ENCODE measurements at regions not wholly inside any gene's neighbourhood (a gene's known extent, or its start where the extent isn't known, plus 50 kb on each side); places are given as distances from the start of the nearest gene placed in this dataset.

- no peak overlapping the region for H3K9ac ChIP-seq (ENCODE audit: low read depth in 1 of 2, low read length in 2 of 2)
Measured at GRCh38 chr2:526918-527317, 150.3 kb downstream of the TMEM18 start.

GRCh38 chr2:525611-526010 lies 151.6 kb downstream of the TMEM18 start:
- no peaks in the 10 kb centered on the region for H3K4me1 ChIP-seq (ENCODE audit: control insufficient read depth in 2 of 2, insufficient read depth in 2 of 2, low read length in 2 of 2)
- peaks cover 0 to 3% of the 10 kb centered on the region in 2 donors for H3K27me3 ChIP-seq (ENCODE audit: control insufficient read depth in 2 of 2, insufficient read depth in 2 of 2, low read length in 2 of 2)
- H3K9ac ChIP-seq (ENCODE audit: low read depth in 1 of 2, low read length in 2 of 2): no peak overlapping the region
- no peak overlapping the region for H3K4me3 ChIP-seq (ENCODE audit: low read length in 2 of 2)
- no peaks in the 10 kb centered on the region for H3K9me3 ChIP-seq (ENCODE audit: control insufficient read depth in 2 of 2, low read length in 2 of 2)
- no peaks in the 10 kb centered on the region for H3K36me3 ChIP-seq (ENCODE audit: control insufficient read depth in 2 of 2, insufficient read depth in 2 of 2, low read length in 2 of 2)
- no peak overlapping the region for H3K27ac ChIP-seq (ENCODE audit: low read depth in 2 of 2, low read length in 2 of 2)

More at GRCh38 chr2:526918-527317, 150.3 kb downstream of the TMEM18 start:
- Histone ChIP-seq H3K27me3 (ENCODE audit: control insufficient read depth in 2 of 2, insufficient read depth in 2 of 2, low read length in 2 of 2) (peaks cover 0 to 3% of the 10 kb centered on the region in 2 donors), H3K9me3 (ENCODE audit: control insufficient read depth in 2 of 2, low read length in 2 of 2) (no peaks in the 10 kb centered on the region), H3K27ac (ENCODE audit: low read depth in 2 of 2, low read length in 2 of 2) (no peak overlapping the region), H3K4me3 (ENCODE audit: low read length in 2 of 2) (no peak overlapping the region), H3K4me1 (ENCODE audit: control insufficient read depth in 2 of 2, insufficient read depth in 2 of 2, low read length in 2 of 2) (no peaks in the 10 kb centered on the region), H3K36me3 (ENCODE audit: control insufficient read depth in 2 of 2, insufficient read depth in 2 of 2, low read length in 2 of 2) (no peaks in the 10 kb centered on the region)

- Histone ChIP-seq H3K4me1 (ENCODE audit: control insufficient read depth in 2 of 2, insufficient read depth in 2 of 2, low read length in 2 of 2) (no peaks in the 10 kb centered on the region), H3K27ac (ENCODE audit: low read depth in 2 of 2, low read length in 2 of 2) (no peak overlapping the region), H3K36me3 (ENCODE audit: control insufficient read depth in 2 of 2, insufficient read depth in 2 of 2, low read length in 2 of 2) (no peaks in the 10 kb centered on the region), H3K9ac (ENCODE audit: low read depth in 1 of 2, low read length in 2 of 2) (no peak overlapping the region), H3K9me3 (ENCODE audit: control insufficient read depth in 2 of 2, low read length in 2 of 2) (no peaks in the 10 kb centered on the region), H3K4me3 (ENCODE audit: low read length in 2 of 2) (no peak overlapping the region), H3K27me3 (ENCODE audit: control insufficient read depth in 2 of 2, insufficient read depth in 2 of 2, low read length in 2 of 2) (peaks cover 0 to 3% of the 10 kb centered on the region in 2 donors)
Measured at GRCh38 chr2:525021-525420, 152.2 kb downstream of the TMEM18 start.

- no peaks in the 10 kb centered on the region for H3K4me1 ChIP-seq (ENCODE audit: control insufficient read depth in 2 of 2, insufficient read depth in 2 of 2, low read length in 2 of 2)
- H3K27ac ChIP-seq (ENCODE audit: low read depth in 2 of 2, low read length in 2 of 2): no peak overlapping the region
- H3K9ac ChIP-seq (ENCODE audit: low read depth in 1 of 2, low read length in 2 of 2): no peak overlapping the region
- H3K4me3 ChIP-seq (ENCODE audit: low read length in 2 of 2): no peak overlapping the region
- no peaks in the 10 kb centered on the region for H3K9me3 ChIP-seq (ENCODE audit: control insufficient read depth in 2 of 2, low read length in 2 of 2)
- H3K36me3 ChIP-seq (ENCODE audit: control insufficient read depth in 2 of 2, insufficient read depth in 2 of 2, low read length in 2 of 2): no peaks in the 10 kb centered on the region
- H3K27me3 ChIP-seq (ENCODE audit: control insufficient read depth in 2 of 2, insufficient read depth in 2 of 2, low read length in 2 of 2): peaks cover 0 to 3% of the 10 kb centered on the region in 2 donors
Measured at GRCh38 chr2:524442-524841, 152.8 kb downstream of the TMEM18 start.

- no peaks in the 10 kb centered on the region for H3K36me3 ChIP-seq (ENCODE audit: control insufficient read depth in 2 of 2, insufficient read depth in 2 of 2, low read length in 2 of 2)
- H3K9ac ChIP-seq (ENCODE audit: low read depth in 1 of 2, low read length in 2 of 2): no peak overlapping the region
- no peak overlapping the region for H3K4me3 ChIP-seq (ENCODE audit: low read length in 2 of 2)
- peaks cover 0 to 3% of the 10 kb centered on the region in 2 donors for H3K27me3 ChIP-seq (ENCODE audit: control insufficient read depth in 2 of 2, insufficient read depth in 2 of 2, low read length in 2 of 2)
- no peaks in the 10 kb centered on the region for H3K9me3 ChIP-seq (ENCODE audit: control insufficient read depth in 2 of 2, low read length in 2 of 2)
- H3K27ac ChIP-seq (ENCODE audit: low read depth in 2 of 2, low read length in 2 of 2): no peak overlapping the region
- no peaks in the 10 kb centered on the region for H3K4me1 ChIP-seq (ENCODE audit: control insufficient read depth in 2 of 2, insufficient read depth in 2 of 2, low read length in 2 of 2)
Measured at GRCh38 chr2:523698-524270, 153.4 kb downstream of the TMEM18 start.

- no peak overlapping the region for H3K4me3 ChIP-seq (ENCODE audit: low read length in 2 of 2)
- H3K36me3 ChIP-seq (ENCODE audit: control insufficient read depth in 2 of 2, insufficient read depth in 2 of 2, low read length in 2 of 2): no peaks in the 10 kb centered on the region
- H3K27me3 ChIP-seq (ENCODE audit: control insufficient read depth in 2 of 2, insufficient read depth in 2 of 2, low read length in 2 of 2): peaks cover 0 to 3% of the 10 kb centered on the region in 2 donors
- no peaks in the 10 kb centered on the region for H3K4me1 ChIP-seq (ENCODE audit: control insufficient read depth in 2 of 2, insufficient read depth in 2 of 2, low read length in 2 of 2)
- H3K27ac ChIP-seq (ENCODE audit: low read depth in 2 of 2, low read length in 2 of 2): no peak overlapping the region
- H3K9ac ChIP-seq (ENCODE audit: low read depth in 1 of 2, low read length in 2 of 2): no peak overlapping the region
- H3K9me3 ChIP-seq (ENCODE audit: control insufficient read depth in 2 of 2, low read length in 2 of 2): no peaks in the 10 kb centered on the region
Measured at GRCh38 chr2:522776-523175, 154.4 kb downstream of the TMEM18 start.

- Histone ChIP-seq H3K27me3 (ENCODE audit: control insufficient read depth in 2 of 2, insufficient read depth in 2 of 2, low read length in 2 of 2) (peaks cover 0 to 2% of the 10 kb centered on the region in 2 donors), H3K36me3 (ENCODE audit: control insufficient read depth in 2 of 2, insufficient read depth in 2 of 2, low read length in 2 of 2) (no peaks in the 10 kb centered on the region), H3K9me3 (ENCODE audit: control insufficient read depth in 2 of 2, low read length in 2 of 2) (no peaks in the 10 kb centered on the region), H3K9ac (ENCODE audit: low read depth in 1 of 2, low read length in 2 of 2) (no peak overlapping the region), H3K27ac (ENCODE audit: low read depth in 2 of 2, low read length in 2 of 2) (no peak overlapping the region), H3K4me3 (ENCODE audit: low read length in 2 of 2) (no peak overlapping the region), H3K4me1 (ENCODE audit: control insufficient read depth in 2 of 2, insufficient read depth in 2 of 2, low read length in 2 of 2) (no peaks in the 10 kb centered on the region)
Measured at GRCh38 chr2:521853-522530, 155.2 kb downstream of the TMEM18 start.

GRCh38 chr2:520663-521340 lies 156.4 kb downstream of the TMEM18 start:
- Histone ChIP-seq H3K27me3 (ENCODE audit: control insufficient read depth in 2 of 2, insufficient read depth in 2 of 2, low read length in 2 of 2) (peaks cover 0 to 2% of the 10 kb centered on the region in 2 donors), H3K9ac (ENCODE audit: low read depth in 1 of 2, low read length in 2 of 2) (no peak overlapping the region), H3K9me3 (ENCODE audit: control insufficient read depth in 2 of 2, low read length in 2 of 2) (no peaks in the 10 kb centered on the region), H3K27ac (ENCODE audit: low read depth in 2 of 2, low read length in 2 of 2) (no peak overlapping the region), H3K4me1 (ENCODE audit: control insufficient read depth in 2 of 2, insufficient read depth in 2 of 2, low read length in 2 of 2) (no peaks in the 10 kb centered on the region), H3K36me3 (ENCODE audit: control insufficient read depth in 2 of 2, insufficient read depth in 2 of 2, low read length in 2 of 2) (no peaks in the 10 kb centered on the region), H3K4me3 (ENCODE audit: low read length in 2 of 2) (no peak overlapping the region)

GRCh38 chr2:516944-517343 lies 160.3 kb downstream of the TMEM18 start:
- H3K36me3 ChIP-seq (ENCODE audit: control insufficient read depth in 2 of 2, insufficient read depth in 2 of 2, low read length in 2 of 2): no peaks in the 10 kb centered on the region
- H3K27ac ChIP-seq (ENCODE audit: low read depth in 2 of 2, low read length in 2 of 2): no peak overlapping the region
- no peaks in the 10 kb centered on the region for H3K9me3 ChIP-seq (ENCODE audit: control insufficient read depth in 2 of 2, low read length in 2 of 2)
- H3K4me3 ChIP-seq (ENCODE audit: low read length in 2 of 2): no peak overlapping the region
- H3K4me1 ChIP-seq (ENCODE audit: control insufficient read depth in 2 of 2, insufficient read depth in 2 of 2, low read length in 2 of 2): no peaks in the 10 kb centered on the region
- H3K27me3 ChIP-seq (ENCODE audit: control insufficient read depth in 2 of 2, insufficient read depth in 2 of 2, low read length in 2 of 2): peaks cover 0 to 2% of the 10 kb centered on the region in 2 donors
- H3K9ac ChIP-seq (ENCODE audit: low read depth in 1 of 2, low read length in 2 of 2): no peak overlapping the region

GRCh38 chr2:516131-516530 lies 161.1 kb downstream of the TMEM18 start:
- H3K9ac ChIP-seq (ENCODE audit: low read depth in 1 of 2, low read length in 2 of 2): no peak overlapping the region
- H3K9me3 ChIP-seq (ENCODE audit: control insufficient read depth in 2 of 2, low read length in 2 of 2): no peaks in the 10 kb centered on the region
- H3K4me1 ChIP-seq (ENCODE audit: control insufficient read depth in 2 of 2, insufficient read depth in 2 of 2, low read length in 2 of 2): no peaks in the 10 kb centered on the region
- H3K27ac ChIP-seq (ENCODE audit: low read depth in 2 of 2, low read length in 2 of 2): no peak overlapping the region
- H3K27me3 ChIP-seq (ENCODE audit: control insufficient read depth in 2 of 2, insufficient read depth in 2 of 2, low read length in 2 of 2): peaks cover 0 to 2% of the 10 kb centered on the region in 2 donors
- H3K36me3 ChIP-seq (ENCODE audit: control insufficient read depth in 2 of 2, insufficient read depth in 2 of 2, low read length in 2 of 2): no peaks in the 10 kb centered on the region
- H3K4me3 ChIP-seq (ENCODE audit: low read length in 2 of 2): no peak overlapping the region

Measured in mucosa of rectum (tissue), 2 donors.